GM21526 (cell line): ENCODE measurements at regions not wholly inside any gene's neighbourhood (a gene's known extent, or its start where the extent isn't known, plus 50 kb on each side); places are given as distances from the start of the nearest gene placed in this dataset.
"Not testable (repeated sequence)": the region's sequence is repeated elsewhere in the genome, so short reads cannot be mapped to it uniquely, and the experiment has no call there.

Experiments used
- ATAC-seq: cut with Tn5 transposase; IDR thresholded peaks from one replicate; pipeline ENCODE4 v1.9.1; 2021; ENCODE audit warnings: moderate library complexity; ENCODE audit not compliant: unreplicated experiment, low FRiP score

GRCh38 chr21:15634541-15634940, 95.2 kb upstream of the USP25 start:
- not testable (repeated sequence) for ATAC-seq

- no peak for ATAC-seq
Measured at GRCh38 chr21:15638856-15639549, 90.8 kb upstream of the USP25 start.

GRCh38 chr21:15640113-15640512, 89.7 kb upstream of the USP25 start:
- ATAC-seq, result not testable (repeated sequence)

- ATAC-seq, result no peak
Measured at GRCh38 chr21:15644489-15644888, 85.3 kb upstream of the USP25 start.

GRCh38 chr21:15645830-15646229, 84.0 kb upstream of the USP25 start:
- no peak for ATAC-seq

- ATAC-seq, result no peak
Measured at GRCh38 chr21:15650735-15651134, 79.0 kb upstream of the USP25 start.

GRCh38 chr21:15651172-15651571, 78.6 kb upstream of the USP25 start:
- no peak for ATAC-seq

GRCh38 chr21:15653710-15654109, 76.1 kb upstream of the USP25 start:
- no peak for ATAC-seq

- no peak for ATAC-seq
Measured at GRCh38 chr21:15654171-15654570, 75.6 kb upstream of the USP25 start.

GRCh38 chr21:15659753-15660422, 69.9 kb upstream of the USP25 start:
- no peak for ATAC-seq

GRCh38 chr21:15660423-15660804, 69.4 kb upstream of the USP25 start:
- ATAC-seq, result no peak

- ATAC-seq, result no peak
Measured at GRCh38 chr21:15667010-15667409, 62.8 kb upstream of the USP25 start.

GRCh38 chr21:15667819-15668218, 62.0 kb upstream of the USP25 start:
- no peak for ATAC-seq

- ATAC-seq, result no peak
Measured at GRCh38 chr21:15669247-15669646, 60.5 kb upstream of the USP25 start.

GRCh38 chr21:15671188-15671587, 58.6 kb upstream of the USP25 start:
- peak; percentile 69 for ATAC-seq

GRCh38 chr21:15672578-15672977, 57.2 kb upstream of the USP25 start:
- not testable (repeated sequence) for ATAC-seq

GRCh38 chr21:15676935-15677334, 52.8 kb upstream of the USP25 start:
- ATAC-seq, result no peak

- no peak for ATAC-seq
Measured at GRCh38 chr21:15679630-15680029, 50.2 kb upstream of the USP25 start.
